Choroid plexus epithelial cell (primary cell): ENCODE measurements at regions not wholly inside any gene's neighbourhood (a gene's known extent, or its start where the extent isn't known, plus 50 kb on each side); places are given as distances from the start of the nearest gene placed in this dataset.

Source experiments
- DNase-seq: peaks from one replicate; pipeline ENCODE4 v3.0.0-alpha.2; 2010; ENCODE audit warnings: low read depth
- H3K4me3 ChIP-seq: 2 replicates; pipeline ENCODE4 v1.5.1; 2011; ENCODE audit warnings: low read depth, mild to moderate bottlenecking, control low read depth, low read length, moderate library complexity
- TF ChIP-seq, protein P1 (sequence below): conservative IDR thresholded peaks from 2 replicates; pipeline ENCODE4 v1.5.1; 2011; ENCODE audit warnings: low read depth, mild to moderate bottlenecking, control low read depth, inconsistent platforms, low read length, moderate library complexity

GRCh38 chr2:239853121-239853520 lies 172.0 kb downstream of the NDUFA10 start:
- TF ChIP-seq, protein P1, sequence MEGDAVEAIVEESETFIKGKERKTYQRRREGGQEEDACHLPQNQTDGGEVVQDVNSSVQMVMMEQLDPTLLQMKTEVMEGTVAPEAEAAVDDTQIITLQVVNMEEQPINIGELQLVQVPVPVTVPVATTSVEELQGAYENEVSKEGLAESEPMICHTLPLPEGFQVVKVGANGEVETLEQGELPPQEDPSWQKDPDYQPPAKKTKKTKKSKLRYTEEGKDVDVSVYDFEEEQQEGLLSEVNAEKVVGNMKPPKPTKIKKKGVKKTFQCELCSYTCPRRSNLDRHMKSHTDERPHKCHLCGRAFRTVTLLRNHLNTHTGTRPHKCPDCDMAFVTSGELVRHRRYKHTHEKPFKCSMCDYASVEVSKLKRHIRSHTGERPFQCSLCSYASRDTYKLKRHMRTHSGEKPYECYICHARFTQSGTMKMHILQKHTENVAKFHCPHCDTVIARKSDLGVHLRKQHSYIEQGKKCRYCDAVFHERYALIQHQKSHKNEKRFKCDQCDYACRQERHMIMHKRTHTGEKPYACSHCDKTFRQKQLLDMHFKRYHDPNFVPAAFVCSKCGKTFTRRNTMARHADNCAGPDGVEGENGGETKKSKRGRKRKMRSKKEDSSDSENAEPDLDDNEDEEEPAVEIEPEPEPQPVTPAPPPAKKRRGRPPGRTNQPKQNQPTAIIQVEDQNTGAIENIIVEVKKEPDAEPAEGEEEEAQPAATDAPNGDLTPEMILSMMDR = no peak
- no peak overlapping the region for H3K4me3 ChIP-seq
- no peak for DNase-seq

DNA sequence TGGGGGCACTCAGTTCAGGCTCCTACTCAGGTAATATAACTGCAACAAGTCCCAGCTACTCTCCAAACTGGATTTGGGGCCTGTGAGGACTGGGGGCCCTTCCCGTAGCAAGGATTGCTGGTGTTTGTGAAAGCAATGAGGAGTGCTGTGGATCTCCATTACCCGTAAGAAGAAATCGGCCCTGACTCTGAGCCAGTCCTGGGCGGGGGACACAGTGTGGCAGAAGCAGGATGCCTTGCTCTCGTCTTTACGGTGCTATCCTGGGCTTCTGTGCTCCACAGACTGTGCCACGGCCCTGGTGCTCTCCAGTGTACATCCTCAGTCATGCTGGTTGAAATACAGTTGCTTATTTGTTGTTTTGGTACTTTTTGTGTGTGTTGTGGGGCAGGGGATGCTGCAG lies 172.9 kb downstream of the NDUFA10 start:
- TF ChIP-seq, protein P1 = no peak
- H3K4me3 ChIP-seq = no peak overlapping the region
- DNase-seq = no peak

DNA sequence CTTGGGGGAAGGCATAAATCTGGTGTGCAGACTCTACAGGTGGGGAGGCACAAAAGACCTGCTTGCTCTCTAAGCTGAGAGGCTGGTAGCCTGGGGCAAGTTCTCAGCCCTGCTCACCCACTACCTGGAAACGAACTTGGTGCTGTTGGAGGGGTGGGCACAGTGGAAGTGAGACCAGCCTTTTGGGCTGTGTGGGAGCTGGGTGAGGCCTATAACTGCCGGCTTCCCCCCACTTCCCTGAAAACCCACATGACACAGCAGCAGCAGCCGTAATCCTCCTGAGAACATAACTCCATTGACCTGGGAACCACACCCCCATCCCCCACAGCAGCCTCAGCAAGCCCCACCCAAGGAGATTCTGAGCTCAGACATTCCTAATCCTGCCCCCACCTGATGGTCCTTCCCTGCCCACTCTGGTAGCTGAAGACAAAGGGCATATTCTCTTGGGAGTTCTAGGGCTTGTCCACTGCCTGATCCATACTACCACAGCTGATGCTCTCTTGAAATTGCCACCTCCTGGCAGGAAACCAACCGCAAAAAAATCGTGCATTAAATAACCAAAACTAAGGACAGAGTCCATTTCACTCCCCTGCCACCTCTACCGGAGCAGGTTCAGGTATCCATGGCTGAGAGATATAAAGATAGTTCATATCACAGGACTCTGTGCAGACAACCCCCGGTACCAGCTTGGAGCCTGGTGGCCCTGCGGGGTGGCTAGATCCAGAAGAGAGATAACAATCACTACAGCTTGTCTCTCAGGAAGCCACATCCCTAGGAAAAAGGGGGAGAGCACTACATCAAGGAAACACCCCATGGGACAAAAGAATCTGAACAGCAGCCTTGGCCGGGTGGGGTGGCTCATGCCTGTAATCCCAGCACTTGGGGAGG lies 178.1 kb downstream of the NDUFA10 start:
- no peak for DNase-seq
- H3K4me3 ChIP-seq = no peak overlapping the region
- TF ChIP-seq, protein P1 = no peak

- H3K4me3 ChIP-seq = no peak overlapping the region
- TF ChIP-seq, protein P1 = no peak
Measured at GRCh38 chr2:239845968-239846367, 179.2 kb downstream of the NDUFA10 start.

DNA sequence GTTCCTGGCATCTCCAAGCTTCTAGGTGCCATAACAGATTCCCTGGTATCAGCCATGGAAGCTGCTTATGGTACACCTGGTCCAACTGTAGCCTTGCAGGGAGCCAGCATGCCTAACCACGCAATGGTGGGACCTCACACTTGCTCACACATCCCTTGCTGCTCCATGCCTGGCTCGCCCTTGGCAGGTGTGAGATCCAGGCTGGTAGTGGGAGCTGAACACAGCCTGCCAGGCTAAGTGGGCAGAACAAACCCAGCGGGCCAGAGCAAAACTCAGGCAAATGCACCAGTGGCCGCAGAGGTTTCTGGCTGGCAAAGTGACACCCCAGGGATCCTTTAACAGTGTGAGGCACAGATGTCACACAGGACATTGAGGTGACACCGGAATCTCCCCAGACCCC lies 185.8 kb downstream of the NDUFA10 start:
- H3K4me3 ChIP-seq = no peak overlapping the region
- no peak for DNase-seq

More at GRCh38 chr2:239845968-239846367, 179.2 kb downstream of the NDUFA10 start:
- DNase-seq = no peak

GRCh38 chr2:239836021-239836765 lies 188.9 kb downstream of the NDUFA10 start:
- no peak overlapping the region for H3K4me3 ChIP-seq
- TF ChIP-seq, protein P1 = no peak
- DNase-seq = no peak

More for the DNA sequence above, 185.8 kb downstream of the NDUFA10 start:
- TF ChIP-seq, protein P1 = no peak
